ENCODE measurements at regions not wholly inside any gene's neighbourhood (a gene's known extent, or its start where the extent isn't known, plus 50 kb on each side); places are given as distances from the start of the nearest gene placed in this dataset.

DNA sequence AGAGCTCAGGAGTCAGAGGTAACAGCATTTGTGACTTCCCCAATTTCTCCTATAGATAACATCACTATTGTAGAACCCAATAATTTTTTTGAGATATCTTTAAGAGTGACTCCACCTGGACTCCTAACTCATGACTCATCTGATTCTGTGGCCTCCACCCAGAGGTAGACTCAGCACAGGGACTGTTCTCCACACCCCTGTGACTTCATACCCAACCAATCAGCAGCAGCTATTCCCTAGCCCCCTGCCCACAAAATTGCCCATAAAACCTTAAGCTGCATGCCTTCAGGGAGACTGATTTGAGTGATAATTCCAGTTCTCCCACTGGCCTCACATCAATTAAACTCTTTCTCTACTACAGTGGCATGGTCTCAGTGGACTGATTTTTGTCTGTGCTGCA is 475.4 kb upstream of the FAT3 start:
- CTCF ChIA-PET, result no interaction called here
- POLR2A ChIA-PET, result no interaction called here
- Histone ChIP-seq H3K36me3 (ENCODE audit: control insufficient read depth, insufficient read depth, low read length) (no peaks in the 10 kb centered on the region), H3K4me3 (ENCODE audit: low read depth in 2 of 2, low read length in 2 of 2) (no peak overlapping the region), H3K27ac (ENCODE audit: low read length) (no peak overlapping the region), H3K9me3 (ENCODE audit: control insufficient read depth, insufficient read depth, low read depth, low read length) (no peaks in the 10 kb centered on the region), H3K27me3 (ENCODE audit: control insufficient read depth, insufficient read depth, low read length) (no peaks in the 10 kb centered on the region), H3K4me1 (ENCODE audit: control insufficient read depth, insufficient read depth, low read length) (no peaks in the 10 kb centered on the region)
- intact Hi-C loops (cut with micrococcal nuclease; ENCODE audit: unreplicated experiment), result no loop called here
- BruUV-seq (replicated peaks), result no TSS peak
- no peak for DNase-seq (ENCODE audit: low read depth, low spot score)
- in situ Hi-C loops (cut with HindIII; ENCODE audit: low pct_unique_long_range_greater_than_20kb, low sequenced_read_pairs), result no loop called here
- TF ChIP-seq SIN3A (IDR thresholded peaks at IDR 0.05; ENCODE audit: borderline replicate concordance, insufficient read depth, low read depth, low read length), result no peak
- ATAC-seq, result no peak

DNA sequence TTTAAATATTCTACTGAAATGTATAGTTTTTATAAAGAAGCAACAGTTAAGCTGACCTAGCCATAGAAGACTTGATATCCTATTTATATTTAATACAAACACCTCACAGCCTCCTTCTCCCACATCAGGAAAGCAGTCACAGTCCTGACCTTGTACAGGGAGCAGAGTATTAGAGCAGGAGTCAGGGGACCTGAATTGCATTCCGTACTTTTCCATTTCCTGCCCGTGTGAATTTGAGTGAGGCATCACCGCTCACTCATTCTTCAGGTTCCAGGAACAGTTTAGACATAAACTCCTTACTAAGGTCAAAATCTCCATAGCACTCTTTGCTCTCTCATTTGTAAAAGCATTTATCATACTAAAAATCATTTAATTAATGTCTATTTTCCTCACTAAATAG is 482.5 kb upstream of the FAT3 start:
- in situ Hi-C loops (cut with HindIII; ENCODE audit: low pct_unique_long_range_greater_than_20kb, low sequenced_read_pairs), result no loop called here

DNA sequence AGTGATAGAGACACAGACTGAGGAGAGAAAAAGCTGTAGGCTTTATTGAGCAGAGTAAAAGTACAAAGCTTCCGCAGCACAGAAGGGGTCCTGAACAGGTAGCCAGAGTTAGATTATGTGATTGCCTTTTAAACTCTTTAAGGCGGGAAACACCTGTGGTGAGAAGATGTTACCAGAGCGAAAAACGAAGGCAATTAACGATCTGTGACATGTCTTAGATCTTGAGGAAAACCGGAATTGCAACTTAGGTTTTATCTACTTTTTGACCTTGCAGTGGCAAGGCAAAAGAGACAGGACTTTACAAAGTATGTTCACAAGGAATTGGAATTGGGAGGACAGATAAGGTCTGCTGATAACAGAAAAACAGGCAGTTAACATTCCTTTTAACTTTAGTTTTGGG is 493.6 kb upstream of the FAT3 start:
- no peaks in the 10 kb centered on the region for H3K36me3 ChIP-seq (ENCODE audit: control insufficient read depth, insufficient read depth, low read length)
- no peak overlapping the region for H3K4me3 ChIP-seq (ENCODE audit: low read depth in 2 of 2, low read length in 2 of 2)
- no peak for DNase-seq (ENCODE audit: low read depth, low spot score)
- POLR2A ChIA-PET, result no interaction called here
- intact Hi-C loops (cut with micrococcal nuclease; ENCODE audit: unreplicated experiment) (no loop called here), in situ Hi-C loops (cut with HindIII; ENCODE audit: low pct_unique_long_range_greater_than_20kb, low sequenced_read_pairs) (no loop called here)
- no TSS peak for BruUV-seq (replicated peaks)
- CTCF ChIA-PET, result no interaction called here
- H3K9me3 ChIP-seq (ENCODE audit: control insufficient read depth, insufficient read depth, low read depth, low read length), result no peaks in the 10 kb centered on the region
- H3K4me1 ChIP-seq (ENCODE audit: control insufficient read depth, insufficient read depth, low read length), result no peaks in the 10 kb centered on the region
- H3K27ac ChIP-seq (ENCODE audit: low read length), result no peak overlapping the region
- no peak for ATAC-seq
- H3K27me3 ChIP-seq (ENCODE audit: control insufficient read depth, insufficient read depth, low read length), result no peaks in the 10 kb centered on the region
- no peak for TF ChIP-seq SIN3A (IDR thresholded peaks at IDR 0.05; ENCODE audit: borderline replicate concordance, insufficient read depth, low read depth, low read length)
- TF ChIP-seq TCF7L2 (IDR thresholded peaks at IDR 0.05; ENCODE audit: low read depth, low read length), result no peak
- TF ChIP-seq, protein P1, sequence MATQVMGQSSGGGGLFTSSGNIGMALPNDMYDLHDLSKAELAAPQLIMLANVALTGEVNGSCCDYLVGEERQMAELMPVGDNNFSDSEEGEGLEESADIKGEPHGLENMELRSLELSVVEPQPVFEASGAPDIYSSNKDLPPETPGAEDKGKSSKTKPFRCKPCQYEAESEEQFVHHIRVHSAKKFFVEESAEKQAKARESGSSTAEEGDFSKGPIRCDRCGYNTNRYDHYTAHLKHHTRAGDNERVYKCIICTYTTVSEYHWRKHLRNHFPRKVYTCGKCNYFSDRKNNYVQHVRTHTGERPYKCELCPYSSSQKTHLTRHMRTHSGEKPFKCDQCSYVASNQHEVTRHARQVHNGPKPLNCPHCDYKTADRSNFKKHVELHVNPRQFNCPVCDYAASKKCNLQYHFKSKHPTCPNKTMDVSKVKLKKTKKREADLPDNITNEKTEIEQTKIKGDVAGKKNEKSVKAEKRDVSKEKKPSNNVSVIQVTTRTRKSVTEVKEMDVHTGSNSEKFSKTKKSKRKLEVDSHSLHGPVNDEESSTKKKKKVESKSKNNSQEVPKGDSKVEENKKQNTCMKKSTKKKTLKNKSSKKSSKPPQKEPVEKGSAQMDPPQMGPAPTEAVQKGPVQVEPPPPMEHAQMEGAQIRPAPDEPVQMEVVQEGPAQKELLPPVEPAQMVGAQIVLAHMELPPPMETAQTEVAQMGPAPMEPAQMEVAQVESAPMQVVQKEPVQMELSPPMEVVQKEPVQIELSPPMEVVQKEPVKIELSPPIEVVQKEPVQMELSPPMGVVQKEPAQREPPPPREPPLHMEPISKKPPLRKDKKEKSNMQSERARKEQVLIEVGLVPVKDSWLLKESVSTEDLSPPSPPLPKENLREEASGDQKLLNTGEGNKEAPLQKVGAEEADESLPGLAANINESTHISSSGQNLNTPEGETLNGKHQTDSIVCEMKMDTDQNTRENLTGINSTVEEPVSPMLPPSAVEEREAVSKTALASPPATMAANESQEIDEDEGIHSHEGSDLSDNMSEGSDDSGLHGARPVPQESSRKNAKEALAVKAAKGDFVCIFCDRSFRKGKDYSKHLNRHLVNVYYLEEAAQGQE (IDR thresholded peaks at IDR 0.05; ENCODE audit: insufficient read depth in 1 of 2, low read depth in 2 of 2, low read length in 1 of 2), result no peak
- TF ChIP-seq, protein P2, sequence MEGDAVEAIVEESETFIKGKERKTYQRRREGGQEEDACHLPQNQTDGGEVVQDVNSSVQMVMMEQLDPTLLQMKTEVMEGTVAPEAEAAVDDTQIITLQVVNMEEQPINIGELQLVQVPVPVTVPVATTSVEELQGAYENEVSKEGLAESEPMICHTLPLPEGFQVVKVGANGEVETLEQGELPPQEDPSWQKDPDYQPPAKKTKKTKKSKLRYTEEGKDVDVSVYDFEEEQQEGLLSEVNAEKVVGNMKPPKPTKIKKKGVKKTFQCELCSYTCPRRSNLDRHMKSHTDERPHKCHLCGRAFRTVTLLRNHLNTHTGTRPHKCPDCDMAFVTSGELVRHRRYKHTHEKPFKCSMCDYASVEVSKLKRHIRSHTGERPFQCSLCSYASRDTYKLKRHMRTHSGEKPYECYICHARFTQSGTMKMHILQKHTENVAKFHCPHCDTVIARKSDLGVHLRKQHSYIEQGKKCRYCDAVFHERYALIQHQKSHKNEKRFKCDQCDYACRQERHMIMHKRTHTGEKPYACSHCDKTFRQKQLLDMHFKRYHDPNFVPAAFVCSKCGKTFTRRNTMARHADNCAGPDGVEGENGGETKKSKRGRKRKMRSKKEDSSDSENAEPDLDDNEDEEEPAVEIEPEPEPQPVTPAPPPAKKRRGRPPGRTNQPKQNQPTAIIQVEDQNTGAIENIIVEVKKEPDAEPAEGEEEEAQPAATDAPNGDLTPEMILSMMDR (IDR thresholded peaks at IDR 0.05), result no peak
- TF ChIP-seq POLR2AphosphoS5 (IDR thresholded peaks at IDR 0.05; ENCODE audit: low read depth, low read length), result no peak

More for the DNA sequence above, 482.5 kb upstream of the FAT3 start:
- no peak for TF ChIP-seq SIN3A (IDR thresholded peaks at IDR 0.05; ENCODE audit: borderline replicate concordance, insufficient read depth, low read depth, low read length)
- ChIA-PET CTCF (no interaction called here), POLR2A (no interaction called here)
- Histone ChIP-seq H3K9me3 (ENCODE audit: control insufficient read depth, insufficient read depth, low read depth, low read length) (no peaks in the 10 kb centered on the region), H3K4me3 (ENCODE audit: low read depth in 2 of 2, low read length in 2 of 2) (no peak overlapping the region), H3K4me1 (ENCODE audit: control insufficient read depth, insufficient read depth, low read length) (no peaks in the 10 kb centered on the region), H3K27me3 (ENCODE audit: control insufficient read depth, insufficient read depth, low read length) (no peaks in the 10 kb centered on the region), H3K27ac (ENCODE audit: low read length) (no peak overlapping the region), H3K36me3 (ENCODE audit: control insufficient read depth, insufficient read depth, low read length) (no peaks in the 10 kb centered on the region)
- ATAC-seq (no peak), DNase-seq (ENCODE audit: low read depth, low spot score) (no peak)
- BruUV-seq (replicated peaks), result no TSS peak
- intact Hi-C loops (cut with micrococcal nuclease; ENCODE audit: unreplicated experiment), result no loop called here
